AG09309 (cell line): ENCODE measurements at regions not wholly inside any gene's neighbourhood (a gene's known extent, or its start where the extent isn't known, plus 50 kb on each side); places are given as distances from the start of the nearest gene placed in this dataset.
"Not testable (repeated sequence)": the region's sequence is repeated elsewhere in the genome, so short reads cannot be mapped to it uniquely, and the experiment has no call there.

Source experiments
- DNase-seq: peaks from one replicate; pipeline ENCODE4 v3.0.0-alpha.2; 2010; ENCODE audit warnings: low read depth
- H3K4me3 ChIP-seq: 2 replicates; pipeline ENCODE4 v1.5.1; 2011; ENCODE audit warnings: mild to moderate bottlenecking, low read depth, low read length, moderate library complexity; ENCODE audit not compliant: control insufficient read depth
- TF ChIP-seq, protein P1 (sequence below): IDR thresholded peaks from 2 replicates; pipeline ENCODE4 v1.5.1; 2011; ENCODE audit warnings: mild to moderate bottlenecking, low read depth, low read length, inconsistent platforms; ENCODE audit not compliant: insufficient read depth, control insufficient read depth; ENCODE audit errors: missing control alignments

DNA sequence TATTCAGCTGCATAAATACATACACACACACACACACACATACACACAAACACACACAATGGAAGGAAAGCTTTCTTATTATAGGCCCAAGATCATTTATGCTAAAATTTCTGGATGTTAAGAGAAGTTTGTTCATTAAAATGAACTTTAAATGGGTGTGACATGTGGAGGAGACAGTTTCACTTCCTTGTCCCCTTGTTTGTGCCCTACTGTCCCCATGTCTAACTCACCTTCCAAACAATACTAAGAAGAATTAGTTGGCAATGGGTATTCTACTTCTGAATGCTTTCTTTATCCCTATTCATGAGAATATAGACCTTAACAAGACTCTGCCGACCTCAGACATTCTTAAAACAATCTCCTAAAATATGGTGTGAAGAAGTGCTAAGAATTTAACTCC is 63.5 kb upstream of the NRIP1 start:
- TF ChIP-seq, protein P1, sequence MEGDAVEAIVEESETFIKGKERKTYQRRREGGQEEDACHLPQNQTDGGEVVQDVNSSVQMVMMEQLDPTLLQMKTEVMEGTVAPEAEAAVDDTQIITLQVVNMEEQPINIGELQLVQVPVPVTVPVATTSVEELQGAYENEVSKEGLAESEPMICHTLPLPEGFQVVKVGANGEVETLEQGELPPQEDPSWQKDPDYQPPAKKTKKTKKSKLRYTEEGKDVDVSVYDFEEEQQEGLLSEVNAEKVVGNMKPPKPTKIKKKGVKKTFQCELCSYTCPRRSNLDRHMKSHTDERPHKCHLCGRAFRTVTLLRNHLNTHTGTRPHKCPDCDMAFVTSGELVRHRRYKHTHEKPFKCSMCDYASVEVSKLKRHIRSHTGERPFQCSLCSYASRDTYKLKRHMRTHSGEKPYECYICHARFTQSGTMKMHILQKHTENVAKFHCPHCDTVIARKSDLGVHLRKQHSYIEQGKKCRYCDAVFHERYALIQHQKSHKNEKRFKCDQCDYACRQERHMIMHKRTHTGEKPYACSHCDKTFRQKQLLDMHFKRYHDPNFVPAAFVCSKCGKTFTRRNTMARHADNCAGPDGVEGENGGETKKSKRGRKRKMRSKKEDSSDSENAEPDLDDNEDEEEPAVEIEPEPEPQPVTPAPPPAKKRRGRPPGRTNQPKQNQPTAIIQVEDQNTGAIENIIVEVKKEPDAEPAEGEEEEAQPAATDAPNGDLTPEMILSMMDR, result no peak
- H3K4me3 ChIP-seq, result no peak overlapping the region
- no peak for DNase-seq

DNA sequence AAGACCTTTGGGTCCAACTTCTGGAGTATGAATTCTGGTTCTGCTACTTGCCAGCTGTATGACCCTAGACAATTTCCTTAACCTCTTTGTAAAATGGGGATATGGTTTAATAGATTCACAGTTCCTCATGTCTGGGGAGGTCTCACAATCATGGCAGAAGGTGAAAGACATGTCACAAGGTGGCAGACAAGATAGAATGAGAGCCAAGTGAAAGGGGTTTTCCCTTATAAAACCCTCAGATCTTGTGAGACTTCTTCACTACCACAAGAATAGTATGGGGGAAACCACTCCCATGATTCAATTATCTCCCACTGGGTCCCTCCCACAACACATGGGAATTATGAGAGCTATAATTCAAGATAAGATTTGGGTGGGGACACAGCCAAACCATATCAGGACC is 63.9 kb upstream of the NRIP1 start:
- DNase-seq, H3K4me3 ChIP-seq: not testable (repeated sequence)

DNA sequence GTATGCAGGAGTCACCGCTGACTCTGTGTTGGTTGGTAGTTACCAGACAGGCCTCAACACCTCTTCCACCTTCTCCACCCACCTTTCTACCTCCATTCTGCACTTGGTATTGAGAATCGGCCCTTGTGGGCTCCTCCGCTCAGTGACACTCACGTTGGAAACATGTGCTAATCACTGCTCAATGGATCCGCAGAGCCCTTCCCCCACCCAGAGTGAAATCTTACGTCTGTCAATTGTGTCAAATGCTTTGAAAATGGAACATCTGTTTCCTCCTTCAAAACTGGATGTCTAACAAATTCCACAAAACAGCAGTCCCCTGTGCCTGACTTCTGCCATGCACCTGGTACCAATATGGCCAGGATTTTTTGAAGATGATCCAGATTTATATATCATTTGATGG is 65.5 kb upstream of the NRIP1 start:
- DNase-seq, result no peak
- no peak overlapping the region for H3K4me3 ChIP-seq
- TF ChIP-seq, protein P1, result no peak

DNA sequence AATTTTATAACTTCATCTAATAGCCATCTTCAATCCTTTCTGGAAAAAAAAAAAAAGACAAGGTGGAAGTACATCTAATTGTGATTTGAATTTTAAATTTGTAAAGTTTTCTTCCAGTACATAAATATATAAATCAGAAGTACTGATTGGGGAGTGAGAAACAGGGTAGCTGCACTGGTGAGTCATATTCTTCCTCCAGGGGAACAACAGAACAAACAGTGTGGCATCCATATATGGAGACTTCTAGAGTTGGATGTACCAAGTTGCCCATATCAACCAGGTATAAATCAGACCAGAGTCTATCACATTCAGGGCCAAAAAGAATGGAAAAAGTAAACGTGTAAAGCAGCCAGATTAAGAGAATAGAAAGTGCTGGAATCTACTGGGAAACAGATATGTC is 66.0 kb upstream of the NRIP1 start:
- no peak for DNase-seq
- no peak overlapping the region for H3K4me3 ChIP-seq
- TF ChIP-seq, protein P1, result no peak

DNA sequence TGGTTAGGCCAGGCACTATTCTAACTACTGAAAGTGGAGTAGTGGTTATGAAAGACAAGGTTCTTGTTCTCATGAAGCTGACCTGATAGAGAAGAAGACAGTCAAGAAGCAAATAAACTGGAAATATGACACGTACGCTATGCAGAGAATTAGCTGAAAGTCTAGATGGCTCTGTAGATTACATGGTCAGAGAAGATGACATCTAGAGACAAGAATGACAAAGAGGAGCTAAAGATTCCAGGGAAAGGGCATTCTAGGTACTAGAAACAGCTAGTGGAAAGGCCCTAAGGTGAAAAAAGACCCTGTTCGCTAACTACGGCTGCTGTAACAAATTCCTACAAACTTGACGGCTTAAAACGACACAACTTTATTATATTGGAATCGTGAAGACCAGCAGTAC is 68.0 kb upstream of the NRIP1 start:
- TF ChIP-seq, protein P1, result no peak
- DNase-seq, result no peak
- H3K4me3 ChIP-seq, result no peak overlapping the region

DNA sequence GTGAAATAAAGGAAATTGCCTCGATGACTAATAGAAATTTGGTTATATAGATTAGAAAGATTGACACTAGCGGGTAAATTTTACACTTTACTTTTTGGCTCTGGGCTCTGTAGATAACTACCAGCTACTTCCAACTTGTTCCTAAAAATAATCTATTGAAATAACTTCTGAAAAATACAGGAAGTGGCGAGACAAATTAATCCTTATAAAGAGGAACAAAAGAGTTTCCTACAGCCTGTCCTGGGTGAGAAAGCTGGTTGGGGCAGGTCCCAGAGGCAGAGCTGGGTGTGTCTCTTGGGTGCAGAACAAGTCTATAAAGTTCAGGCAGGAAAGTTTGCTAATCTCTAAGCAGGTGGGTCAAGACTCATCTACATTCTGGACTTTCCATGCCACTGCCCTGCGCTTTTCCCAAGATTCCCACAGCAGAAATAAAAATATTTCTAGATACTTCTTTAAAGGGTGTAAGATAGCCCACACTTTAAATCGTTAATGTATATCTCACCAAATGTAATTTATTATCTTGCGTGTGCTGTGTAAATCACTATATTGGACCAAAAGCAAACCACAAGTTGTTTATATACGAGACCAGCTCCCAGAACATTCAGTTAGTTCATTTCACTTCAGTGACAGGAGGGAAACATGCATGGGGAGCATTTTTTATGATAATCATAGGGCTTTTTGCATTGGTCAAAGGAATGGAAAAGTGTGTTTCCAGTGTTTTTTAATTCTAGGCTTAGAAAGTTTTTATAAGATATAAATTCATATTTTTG is 70.1 kb upstream of the NRIP1 start:
- TF ChIP-seq, protein P1, result no peak
- no peak for DNase-seq
- H3K4me3 ChIP-seq, result no peak overlapping the region

DNA sequence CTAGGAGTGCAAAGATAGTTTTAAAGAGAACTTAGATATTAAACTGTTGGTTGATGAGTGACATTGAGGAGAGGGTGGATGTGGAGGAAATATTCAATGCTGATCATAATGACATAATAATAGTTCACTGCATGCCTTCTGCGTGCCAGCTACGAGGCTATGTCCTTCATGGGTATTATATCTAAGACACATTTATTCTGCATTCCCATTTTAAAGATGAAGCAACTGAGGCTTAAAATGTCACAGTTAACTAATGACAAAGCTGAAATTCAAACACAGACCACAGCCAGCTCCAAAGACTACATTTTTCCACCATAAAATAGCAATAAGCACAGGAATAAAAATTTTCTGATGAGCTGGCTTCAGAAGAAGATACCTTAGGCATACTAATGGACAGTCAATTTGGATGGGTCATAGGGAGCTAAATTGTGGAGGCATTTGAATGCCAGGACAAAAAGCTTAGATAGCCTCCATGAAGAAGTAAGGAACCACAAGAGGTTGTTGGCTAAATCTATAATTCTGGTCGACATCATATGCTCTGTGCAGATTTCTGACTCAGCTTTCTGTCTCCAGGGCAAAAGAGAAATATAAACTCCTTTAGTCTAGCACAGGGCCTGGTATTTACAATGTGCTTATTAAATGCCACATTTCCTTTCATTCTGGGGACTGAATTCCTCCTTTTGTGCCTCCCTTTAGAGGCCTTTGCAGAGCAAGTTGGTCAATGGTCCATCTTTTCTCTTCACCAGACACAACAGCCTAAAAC is 71.2 kb upstream of the NRIP1 start:
- no peak for DNase-seq
- H3K4me3 ChIP-seq, result no peak overlapping the region
- TF ChIP-seq, protein P1, result no peak
